Mesodermal cell (in vitro differentiated cells): ENCODE measurements at regions not wholly inside any gene's neighbourhood (a gene's known extent, or its start where the extent isn't known, plus 50 kb on each side); places are given as distances from the start of the nearest gene placed in this dataset.

Experiments
- H3K27ac ChIP-seq: 2 replicates; pipeline ENCODE4 v1.7.0; 2013; ENCODE audit warnings: mild to moderate bottlenecking, low read depth, low read length, moderate library complexity; ENCODE audit not compliant: severe bottlenecking
- H3K36me3 ChIP-seq: 2 replicates; pipeline ENCODE4 v1.7.1; 2013; ENCODE audit warnings: mild to moderate bottlenecking, low read length, moderate library complexity; ENCODE audit not compliant: control insufficient read depth, insufficient read depth
- H3K4me1 ChIP-seq: one replicate; pipeline ENCODE4 v1.7.1; 2013; ENCODE audit warnings: mild to moderate bottlenecking, low read length; ENCODE audit not compliant: insufficient read depth, control insufficient read depth, poor library complexity, severe bottlenecking
- H3K4me3 ChIP-seq: 2 replicates; pipeline ENCODE4 v1.7.0; 2013; ENCODE audit warnings: low read length, control low read depth, mild to moderate bottlenecking; ENCODE audit not compliant: insufficient read depth, poor library complexity, severe bottlenecking; ENCODE audit errors: extremely low read depth
- H3K9me3 ChIP-seq: 2 replicates; pipeline ENCODE4 v1.7.1; 2013; ENCODE audit warnings: mild to moderate bottlenecking, low read length, moderate library complexity; ENCODE audit not compliant: control insufficient read depth
- WGBS, 2 experiments: methylation state at CpG; one replicate each; pipeline ENCODE4 v1.1.5; 2013; ENCODE audit warnings: missing lambda C conversion rate in 2 of 2; ENCODE audit not compliant: insufficient coverage in 2 of 2; 5-methylcytosine and 5-hydroxymethylcytosine counted together

DNA sequence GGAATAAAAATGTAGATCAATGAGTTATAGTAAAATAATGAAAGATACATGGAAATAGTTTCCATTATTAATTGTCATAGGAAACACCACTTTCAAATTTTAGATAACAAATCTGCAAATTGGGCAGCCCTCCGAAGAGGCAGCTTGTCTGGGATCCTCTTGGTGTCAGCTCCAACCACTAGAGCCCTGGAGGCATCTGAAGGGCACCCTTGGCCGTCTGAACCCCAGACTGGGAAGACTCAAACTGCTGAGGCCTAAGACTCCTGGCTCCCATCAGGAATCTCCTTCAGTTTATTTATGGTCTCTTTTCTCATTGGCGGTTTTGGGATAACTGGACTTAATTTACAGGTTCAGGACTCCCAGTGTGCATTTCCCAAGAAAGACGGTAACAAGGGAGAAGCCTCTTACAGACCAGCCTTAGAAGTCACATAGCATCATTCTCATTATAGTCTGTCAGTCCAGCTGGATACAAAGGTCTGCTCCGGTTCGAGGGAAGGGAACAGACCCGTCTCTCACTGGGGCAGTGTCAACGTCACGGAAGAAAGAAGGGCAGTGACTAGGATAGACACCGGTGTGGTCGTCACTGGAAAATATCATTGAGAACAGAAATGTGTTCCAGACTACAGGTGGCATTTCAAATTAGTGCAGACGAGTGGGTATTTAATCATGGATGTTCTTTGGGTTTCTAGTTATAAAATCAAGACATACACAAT, 390.7 kb upstream of the NETO1 start:
- no peaks in the 10 kb centered on the region for H3K36me3 ChIP-seq
- 92 to 93% methylated on average over 10 to 11 of the region's 12 CpGs for whole genome bisulfite sequencing, 2 experiments
- no peak overlapping the region for H3K27ac ChIP-seq
- no peaks in the 10 kb centered on the region for H3K4me1 ChIP-seq
- H3K4me3 ChIP-seq: no peak overlapping the region
- no peaks in the 10 kb centered on the region for H3K9me3 ChIP-seq

- no peaks in the 10 kb centered on the region for H3K4me1 ChIP-seq
- H3K4me3 ChIP-seq: no peak overlapping the region
- no peaks in the 10 kb centered on the region for H3K36me3 ChIP-seq
- no peaks in the 10 kb centered on the region for H3K9me3 ChIP-seq
- H3K27ac ChIP-seq: no peak overlapping the region
- 82 to 95% methylated on average over 3 to 4 of the region's 5 CpGs for WGBS, 2 experiments
These were observed 386.8 kb upstream of the NETO1 start for GRCh38 chr18:73254564-73254963.

DNA sequence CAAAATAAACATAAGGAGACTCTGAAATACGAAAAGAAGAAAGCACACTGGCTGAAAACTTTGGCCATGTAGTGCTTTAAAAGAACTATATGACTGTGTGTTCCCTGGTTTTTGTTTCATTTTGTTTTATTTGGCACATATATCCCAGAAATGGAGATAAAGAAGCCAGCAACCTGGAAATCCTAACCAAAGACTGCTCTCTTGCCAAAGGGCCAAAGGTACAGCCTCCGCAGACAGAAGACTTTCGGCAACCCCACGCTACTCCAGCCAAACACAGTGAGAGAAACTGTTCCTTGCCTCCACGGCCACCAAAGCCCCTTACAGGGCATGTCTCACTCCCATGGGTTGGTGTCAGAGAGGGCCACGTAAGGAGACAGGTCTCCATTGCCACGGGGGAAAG, 381.2 kb upstream of the NETO1 start:
- Histone ChIP-seq H3K27ac (no peak overlapping the region), H3K4me3 (no peak overlapping the region), H3K9me3 (no peaks in the 10 kb centered on the region), H3K36me3 (no peaks in the 10 kb centered on the region), H3K4me1 (peaks cover 7% of the 10 kb centered on the region)
- WGBS, 2 experiments: 80 to 81% methylated on average over 2 to 4 of the region's 7 CpGs

GRCh38 chr18:73246763-73247162, 379.0 kb upstream of the NETO1 start:
- WGBS, 2 experiments: 100% methylated on average over 1 to 2 of the region's 5 CpGs

GRCh38 chr18:73245345-73245744, 377.6 kb upstream of the NETO1 start:
- Histone ChIP-seq H3K4me1 (peaks cover 7% of the 10 kb centered on the region), H3K27ac (no peak overlapping the region), H3K36me3 (no peaks in the 10 kb centered on the region), H3K9me3 (no peaks in the 10 kb centered on the region), H3K4me3 (no peak overlapping the region)
- 64 to 94% methylated on average over 2 to 3 of the region's 4 CpGs for WGBS, 2 experiments

More at GRCh38 chr18:73246763-73247162, 379.0 kb upstream of the NETO1 start:
- Histone ChIP-seq H3K9me3 (no peaks in the 10 kb centered on the region), H3K4me1 (peaks cover 7% of the 10 kb centered on the region), H3K36me3 (no peaks in the 10 kb centered on the region), H3K27ac (no peak overlapping the region), H3K4me3 (no peak overlapping the region)

- WGBS, 2 experiments: no CpG with 5 or more reads among the region's 1 CpG
- Histone ChIP-seq H3K4me3 (no peak overlapping the region), H3K9me3 (no peaks in the 10 kb centered on the region), H3K27ac (no peak overlapping the region), H3K4me1 (peaks cover 7% of the 10 kb centered on the region), H3K36me3 (no peaks in the 10 kb centered on the region)
These were observed 376.6 kb upstream of the NETO1 start for GRCh38 chr18:73244401-73244800.

DNA sequence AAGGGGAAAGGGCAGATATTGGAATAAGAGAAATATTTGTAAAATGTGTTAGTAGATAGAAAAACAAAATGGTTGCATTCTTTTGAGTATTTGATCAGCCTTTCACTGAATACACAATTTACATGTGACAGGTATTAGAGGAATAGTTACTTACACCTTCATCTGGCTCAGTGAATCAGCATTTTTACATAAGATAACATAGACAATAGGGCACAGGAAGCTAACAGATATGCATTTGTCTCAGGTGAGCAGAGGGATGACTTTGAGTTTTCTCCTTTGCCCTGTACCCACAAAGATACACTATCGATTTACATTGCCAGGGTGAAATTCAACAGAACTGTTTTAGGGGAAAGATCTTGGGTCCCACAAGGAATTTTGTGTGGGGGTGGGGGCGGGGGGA, 373.1 kb upstream of the NETO1 start:
- Histone ChIP-seq H3K36me3 (no peaks in the 10 kb centered on the region), H3K9me3 (no peaks in the 10 kb centered on the region), H3K4me3 (no peak overlapping the region), H3K27ac (no peak overlapping the region), H3K4me1 (peaks cover 15% of the 10 kb centered on the region)
- no CpG with 5 or more reads among the region's 2 CpGs for WGBS, 2 experiments

GRCh38 chr18:73235921-73236320, 368.1 kb upstream of the NETO1 start:
- Histone ChIP-seq H3K36me3 (no peaks in the 10 kb centered on the region), H3K4me3 (no peak overlapping the region), H3K9me3 (no peaks in the 10 kb centered on the region), H3K4me1 (peaks cover 10% of the 10 kb centered on the region), H3K27ac (peak overlapping the region; percentile 95)

GRCh38 chr18:73235491-73235890, 367.7 kb upstream of the NETO1 start:
- peaks cover 10% of the 10 kb centered on the region for H3K4me1 ChIP-seq
- H3K27ac ChIP-seq: peak overlapping the region; percentile 95
- WGBS, 2 experiments: 90 to 95% methylated on average over 6 to 7 of the region's 8 CpGs

DNA sequence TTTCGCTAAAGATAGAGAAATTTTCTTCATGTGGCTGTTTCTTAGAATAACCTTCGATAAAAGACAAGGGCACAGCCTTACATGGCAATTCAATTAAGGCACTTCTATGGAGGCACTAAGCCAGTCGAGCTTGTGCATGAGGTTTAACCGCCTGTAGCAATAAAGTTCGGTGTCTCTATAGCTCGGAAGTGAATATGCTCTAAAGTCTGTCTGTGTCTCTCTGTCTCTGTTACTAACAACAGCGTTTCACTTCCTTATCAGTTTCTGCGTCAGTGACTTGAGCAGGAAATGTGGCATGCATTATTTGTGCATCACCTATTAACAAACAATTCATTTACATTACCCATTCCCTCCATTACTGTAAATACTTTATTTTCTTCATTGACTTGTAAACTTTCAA, 365.1 kb upstream of the NETO1 start:
- no peak overlapping the region for H3K27ac ChIP-seq
- H3K36me3 ChIP-seq: no peaks in the 10 kb centered on the region
- H3K4me1 ChIP-seq: peaks cover 10% of the 10 kb centered on the region
- H3K4me3 ChIP-seq: no peak overlapping the region
- no peaks in the 10 kb centered on the region for H3K9me3 ChIP-seq
- WGBS, 2 experiments: 89 to 92% methylated on average over 8 of the region's 8 CpGs

More at GRCh38 chr18:73235491-73235890, 367.7 kb upstream of the NETO1 start:
- no peaks in the 10 kb centered on the region for H3K9me3 ChIP-seq
- H3K36me3 ChIP-seq: no peaks in the 10 kb centered on the region
- no peak overlapping the region for H3K4me3 ChIP-seq

- no peak overlapping the region for H3K27ac ChIP-seq
- no peaks in the 10 kb centered on the region for H3K4me1 ChIP-seq
- H3K36me3 ChIP-seq: no peaks in the 10 kb centered on the region
- WGBS, 2 experiments: no CpG with 5 or more reads among the region's 5 CpGs
- no peak overlapping the region for H3K4me3 ChIP-seq
- peaks cover 30% of the 10 kb centered on the region for H3K9me3 ChIP-seq
These were observed 352.9 kb upstream of the NETO1 start for GRCh38 chr18:73220663-73221062.
